HepG2 (cell line): ENCODE measurements at regions not wholly inside any gene's neighbourhood (a gene's known extent, or its start where the extent isn't known, plus 50 kb on each side); places are given as distances from the start of the nearest gene placed in this dataset.

ENCODE experiments used
- EED ChIP-seq: sonication (generic); formaldehyde crosslinking; IDR thresholded peaks from 2 replicates; pipeline ENCODE4 v1.5.0; 2020; ENCODE audit warnings: mild to moderate bottlenecking, missing genetic modification reagents
- EZH2 ChIP-seq: conservative IDR thresholded peaks from 2 replicates; pipeline ENCODE4 v1.6.1; 2012; ENCODE audit warnings: mild to moderate bottlenecking, low read depth, low read length, moderate library complexity
- FOXA1 ChIP-seq, 2 experiments: fragments of 450-650 bp in 1 of 2; sonication (generic) in 1 of 2; formaldehyde crosslinking in 1 of 2; IDR thresholded peaks; 2 replicates each; pipeline versions ENCODE4 v1.4.0 to v1.6.1; 2016 to 2020; ENCODE audit warnings: missing genetic modification reagents in 1 of 2
- FOXK2 ChIP-seq: fragments of 450-650 bp; IDR thresholded peaks from 2 replicates; pipeline ENCODE4 v1.6.1; 2016
- HMG20B ChIP-seq: conservative IDR thresholded peaks from 2 replicates; pipeline ENCODE4 v1.6.1; 2016; ENCODE audit warnings: missing genetic modification reagents, missing compliant biosample characterization
- MEF2D ChIP-seq: sonication (generic); formaldehyde crosslinking; IDR thresholded peaks from 2 replicates; pipeline ENCODE4 v1.5.1; 2020; ENCODE audit warnings: mild to moderate bottlenecking, missing genetic modification reagents
- NR2F2 ChIP-seq: IDR thresholded peaks from 2 replicates; pipeline ENCODE4 v1.6.1; 2012; ENCODE audit warnings: low read depth, inconsistent platforms, borderline replicate concordance
- PHF20 ChIP-seq: sonication (generic); formaldehyde crosslinking; IDR thresholded peaks from 2 replicates; pipeline ENCODE4 v1.5.0; 2020; ENCODE audit warnings: mild to moderate bottlenecking, missing genetic modification reagents
- WIZ ChIP-seq: sonication (generic); formaldehyde crosslinking; IDR thresholded peaks from 2 replicates; pipeline ENCODE4 v1.5.1; 2020; ENCODE audit warnings: mild to moderate bottlenecking, missing genetic modification reagents
- ZFP1 ChIP-seq: IDR thresholded peaks from 2 replicates; pipeline ENCODE4 v1.6.1; 2016
- ZNF121 ChIP-seq: sonication (generic); formaldehyde crosslinking; IDR thresholded peaks from 2 replicates; pipeline ENCODE4 v1.5.0; 2020; ENCODE audit warnings: mild to moderate bottlenecking, missing genetic modification reagents
- ZNF224 ChIP-seq: sonication (generic); formaldehyde crosslinking; IDR thresholded peaks from 2 replicates; pipeline ENCODE4 v1.5.0; 2020; ENCODE audit warnings: mild to moderate bottlenecking, missing genetic modification reagents
- ZNF34 ChIP-seq: sonication (generic); formaldehyde crosslinking; IDR thresholded peaks from 2 replicates; pipeline ENCODE4 v1.4.0; 2020; ENCODE audit warnings: mild to moderate bottlenecking, missing genetic modification reagents, borderline replicate concordance
- ZNF496 ChIP-seq: sonication (generic); formaldehyde crosslinking; IDR thresholded peaks from 2 replicates; pipeline ENCODE4 v1.8.1; 2023; ENCODE audit warnings: mild to moderate bottlenecking, moderate library complexity, missing genetic modification reagents; ENCODE audit not compliant: insufficient replicate concordance
- TF ChIP-seq, protein P1 (sequence below): sonication (generic); formaldehyde crosslinking; IDR thresholded peaks from 2 replicates; pipeline ENCODE4 v1.4.0; 2020; ENCODE audit warnings: missing genetic modification reagents, borderline replicate concordance
- TF ChIP-seq, protein P2 (sequence below): sonication (generic); formaldehyde crosslinking; IDR thresholded peaks from 2 replicates; pipeline ENCODE4 v1.8.1; 2023; ENCODE audit warnings: mild to moderate bottlenecking, inconsistent platforms, moderate library complexity, missing genetic modification reagents, borderline replicate concordance
- TF ChIP-seq, protein P3 (sequence below): IDR thresholded peaks from 2 replicates; pipeline ENCODE4 v1.6.1; 2016; ENCODE audit warnings: low read depth, missing genetic modification reagents, missing compliant biosample characterization
- TF ChIP-seq, protein P4 (sequence below): sonication (generic); formaldehyde crosslinking; IDR thresholded peaks from 2 replicates; pipeline ENCODE4 v1.4.0; 2020; ENCODE audit warnings: mild to moderate bottlenecking, missing genetic modification reagents

DNA sequence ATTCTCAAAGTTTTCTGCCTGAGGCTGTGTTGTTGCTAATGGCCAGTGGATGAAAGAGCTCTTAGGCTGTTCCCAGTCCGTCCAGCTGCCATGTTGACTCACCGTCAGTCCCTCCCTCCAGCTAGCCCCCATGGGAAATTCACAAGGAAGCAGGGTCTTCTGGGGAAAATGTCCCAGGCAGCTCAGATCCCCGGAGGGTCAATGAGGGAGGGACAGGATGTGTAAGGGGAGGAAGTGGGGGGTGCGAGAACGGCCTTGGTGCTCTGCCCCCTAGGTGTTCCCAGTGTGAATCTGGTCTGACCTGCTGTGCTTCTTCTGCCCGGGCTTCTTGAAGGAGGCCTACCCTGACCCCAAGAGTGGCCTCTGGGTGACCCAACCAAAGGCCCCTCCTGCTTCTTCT, 65.9 kb downstream of the CEBPB start (continued):
- TF ChIP-seq, protein P1, sequence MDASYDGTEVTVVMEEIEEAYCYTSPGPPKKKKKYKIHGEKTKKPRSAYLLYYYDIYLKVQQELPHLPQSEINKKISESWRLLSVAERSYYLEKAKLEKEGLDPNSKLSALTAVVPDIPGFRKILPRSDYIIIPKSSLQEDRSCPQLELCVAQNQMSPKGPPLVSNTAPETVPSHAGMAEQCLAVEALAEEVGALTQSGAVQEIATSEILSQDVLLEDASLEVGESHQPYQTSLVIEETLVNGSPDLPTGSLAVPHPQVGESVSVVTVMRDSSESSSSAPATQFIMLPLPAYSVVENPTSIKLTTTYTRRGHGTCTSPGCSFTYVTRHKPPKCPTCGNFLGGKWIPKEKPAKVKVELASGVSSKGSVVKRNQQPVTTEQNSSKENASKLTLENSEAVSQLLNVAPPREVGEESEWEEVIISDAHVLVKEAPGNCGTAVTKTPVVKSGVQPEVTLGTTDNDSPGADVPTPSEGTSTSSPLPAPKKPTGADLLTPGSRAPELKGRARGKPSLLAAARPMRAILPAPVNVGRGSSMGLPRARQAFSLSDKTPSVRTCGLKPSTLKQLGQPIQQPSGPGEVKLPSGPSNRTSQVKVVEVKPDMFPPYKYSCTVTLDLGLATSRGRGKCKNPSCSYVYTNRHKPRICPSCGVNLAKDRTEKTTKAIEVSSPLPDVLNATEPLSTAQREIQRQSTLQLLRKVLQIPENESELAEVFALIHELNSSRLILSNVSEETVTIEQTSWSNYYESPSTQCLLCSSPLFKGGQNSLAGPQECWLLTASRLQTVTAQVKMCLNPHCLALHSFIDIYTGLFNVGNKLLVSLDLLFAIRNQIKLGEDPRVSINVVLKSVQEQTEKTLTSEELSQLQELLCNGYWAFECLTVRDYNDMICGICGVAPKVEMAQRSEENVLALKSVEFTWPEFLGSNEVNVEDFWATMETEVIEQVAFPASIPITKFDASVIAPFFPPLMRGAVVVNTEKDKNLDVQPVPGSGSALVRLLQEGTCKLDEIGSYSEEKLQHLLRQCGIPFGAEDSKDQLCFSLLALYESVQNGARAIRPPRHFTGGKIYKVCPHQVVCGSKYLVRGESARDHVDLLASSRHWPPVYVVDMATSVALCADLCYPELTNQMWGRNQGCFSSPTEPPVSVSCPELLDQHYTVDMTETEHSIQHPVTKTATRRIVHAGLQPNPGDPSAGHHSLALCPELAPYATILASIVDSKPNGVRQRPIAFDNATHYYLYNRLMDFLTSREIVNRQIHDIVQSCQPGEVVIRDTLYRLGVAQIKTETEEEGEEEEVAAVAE, result no peak
- TF ChIP-seq EED (no peak), ZNF121 (CRISPR knock-in tag) (no peak), ZFP1 (no peak), MEF2D (CRISPR knock-in tag) (no peak), WIZ (no peak), PHF20 (CRISPR knock-in tag) (no peak), FOXA1 (IDR thresholded peaks at IDR 0.05) (no peak), FOXA1 (CRISPR knock-in tag; IDR thresholded peaks at IDR 0.05) (peak; percentile 42; the same call in 1 of the 2 replicates), NR2F2 (no peak), ZNF34 (CRISPR knock-in tag) (no peak), ZNF496 (CRISPR knock-in tag) (no peak), FOXK2 (no peak), EZH2 (no peak), HMG20B (CRISPR knock-in tag) (no peak), ZNF224 (CRISPR knock-in tag) (0 out of 2 replicates have a peak, but pooled peaks have one; percentile 30)
- TF ChIP-seq, protein P2, sequence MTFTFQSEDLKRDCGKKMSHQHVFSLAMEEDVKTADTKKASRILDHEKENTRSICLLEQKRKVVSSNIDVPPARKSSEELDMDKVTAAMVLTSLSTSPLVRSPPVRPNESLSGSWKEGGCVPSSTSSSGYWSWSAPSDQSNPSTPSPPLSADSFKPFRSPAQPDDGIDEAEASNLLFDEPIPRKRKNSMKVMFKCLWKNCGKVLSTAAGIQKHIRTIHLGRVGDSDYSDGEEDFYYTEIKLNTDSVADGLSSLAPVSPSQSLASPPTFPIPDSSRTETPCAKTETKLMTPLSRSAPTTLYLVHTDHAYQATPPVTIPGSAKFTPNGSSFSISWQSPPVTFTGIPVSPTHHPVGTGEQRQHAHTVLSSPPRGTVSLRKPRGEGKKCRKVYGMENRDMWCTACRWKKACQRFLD (CRISPR knock-in tag), result no peak
- TF ChIP-seq, protein P3, sequence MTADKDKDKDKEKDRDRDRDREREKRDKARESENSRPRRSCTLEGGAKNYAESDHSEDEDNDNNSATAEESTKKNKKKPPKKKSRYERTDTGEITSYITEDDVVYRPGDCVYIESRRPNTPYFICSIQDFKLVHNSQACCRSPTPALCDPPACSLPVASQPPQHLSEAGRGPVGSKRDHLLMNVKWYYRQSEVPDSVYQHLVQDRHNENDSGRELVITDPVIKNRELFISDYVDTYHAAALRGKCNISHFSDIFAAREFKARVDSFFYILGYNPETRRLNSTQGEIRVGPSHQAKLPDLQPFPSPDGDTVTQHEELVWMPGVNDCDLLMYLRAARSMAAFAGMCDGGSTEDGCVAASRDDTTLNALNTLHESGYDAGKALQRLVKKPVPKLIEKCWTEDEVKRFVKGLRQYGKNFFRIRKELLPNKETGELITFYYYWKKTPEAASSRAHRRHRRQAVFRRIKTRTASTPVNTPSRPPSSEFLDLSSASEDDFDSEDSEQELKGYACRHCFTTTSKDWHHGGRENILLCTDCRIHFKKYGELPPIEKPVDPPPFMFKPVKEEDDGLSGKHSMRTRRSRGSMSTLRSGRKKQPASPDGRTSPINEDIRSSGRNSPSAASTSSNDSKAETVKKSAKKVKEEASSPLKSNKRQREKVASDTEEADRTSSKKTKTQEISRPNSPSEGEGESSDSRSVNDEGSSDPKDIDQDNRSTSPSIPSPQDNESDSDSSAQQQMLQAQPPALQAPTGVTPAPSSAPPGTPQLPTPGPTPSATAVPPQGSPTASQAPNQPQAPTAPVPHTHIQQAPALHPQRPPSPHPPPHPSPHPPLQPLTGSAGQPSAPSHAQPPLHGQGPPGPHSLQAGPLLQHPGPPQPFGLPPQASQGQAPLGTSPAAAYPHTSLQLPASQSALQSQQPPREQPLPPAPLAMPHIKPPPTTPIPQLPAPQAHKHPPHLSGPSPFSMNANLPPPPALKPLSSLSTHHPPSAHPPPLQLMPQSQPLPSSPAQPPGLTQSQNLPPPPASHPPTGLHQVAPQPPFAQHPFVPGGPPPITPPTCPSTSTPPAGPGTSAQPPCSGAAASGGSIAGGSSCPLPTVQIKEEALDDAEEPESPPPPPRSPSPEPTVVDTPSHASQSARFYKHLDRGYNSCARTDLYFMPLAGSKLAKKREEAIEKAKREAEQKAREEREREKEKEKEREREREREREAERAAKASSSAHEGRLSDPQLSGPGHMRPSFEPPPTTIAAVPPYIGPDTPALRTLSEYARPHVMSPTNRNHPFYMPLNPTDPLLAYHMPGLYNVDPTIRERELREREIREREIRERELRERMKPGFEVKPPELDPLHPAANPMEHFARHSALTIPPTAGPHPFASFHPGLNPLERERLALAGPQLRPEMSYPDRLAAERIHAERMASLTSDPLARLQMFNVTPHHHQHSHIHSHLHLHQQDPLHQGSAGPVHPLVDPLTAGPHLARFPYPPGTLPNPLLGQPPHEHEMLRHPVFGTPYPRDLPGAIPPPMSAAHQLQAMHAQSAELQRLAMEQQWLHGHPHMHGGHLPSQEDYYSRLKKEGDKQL (CRISPR knock-in tag), result no peak
- TF ChIP-seq, protein P4, sequence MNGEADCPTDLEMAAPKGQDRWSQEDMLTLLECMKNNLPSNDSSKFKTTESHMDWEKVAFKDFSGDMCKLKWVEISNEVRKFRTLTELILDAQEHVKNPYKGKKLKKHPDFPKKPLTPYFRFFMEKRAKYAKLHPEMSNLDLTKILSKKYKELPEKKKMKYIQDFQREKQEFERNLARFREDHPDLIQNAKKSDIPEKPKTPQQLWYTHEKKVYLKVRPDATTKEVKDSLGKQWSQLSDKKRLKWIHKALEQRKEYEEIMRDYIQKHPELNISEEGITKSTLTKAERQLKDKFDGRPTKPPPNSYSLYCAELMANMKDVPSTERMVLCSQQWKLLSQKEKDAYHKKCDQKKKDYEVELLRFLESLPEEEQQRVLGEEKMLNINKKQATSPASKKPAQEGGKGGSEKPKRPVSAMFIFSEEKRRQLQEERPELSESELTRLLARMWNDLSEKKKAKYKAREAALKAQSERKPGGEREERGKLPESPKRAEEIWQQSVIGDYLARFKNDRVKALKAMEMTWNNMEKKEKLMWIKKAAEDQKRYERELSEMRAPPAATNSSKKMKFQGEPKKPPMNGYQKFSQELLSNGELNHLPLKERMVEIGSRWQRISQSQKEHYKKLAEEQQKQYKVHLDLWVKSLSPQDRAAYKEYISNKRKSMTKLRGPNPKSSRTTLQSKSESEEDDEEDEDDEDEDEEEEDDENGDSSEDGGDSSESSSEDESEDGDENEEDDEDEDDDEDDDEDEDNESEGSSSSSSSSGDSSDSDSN (CRISPR knock-in tag), result no peak
